OCI-LY7 (cell line): ENCODE measurements at regions not wholly inside any gene's neighbourhood (a gene's known extent, or its start where the extent isn't known, plus 50 kb on each side); places are given as distances from the start of the nearest gene placed in this dataset.

Source experiments
- BruUV-seq: library from RNA; stranded (reverse); fragments of 400-500 nt; replicated peaks from 2 replicates; lab custom pipeline; 2021; lab: Mats Ljungman, UMichigan
- CTCF ChIA-PET: fragments of 300-600 bp; sonication (Branson Sonifier 250); formaldehyde crosslinking; loops from one replicate; lab custom pipeline; 2022; ENCODE audit warnings: antibody characterized with exemption; ENCODE audit not compliant: unreplicated experiment; lab: Charles Lee
- POLR2A ChIA-PET: fragments of 300-600 bp; sonication (Branson Sonifier 250); formaldehyde crosslinking; loops from one replicate; lab custom pipeline; 2022; ENCODE audit warnings: antibody characterized with exemption; lab: Charles Lee
- DNase-seq: peaks from one replicate; pipeline ENCODE4 v3.0.0-alpha.2; 2015; ENCODE audit warnings: low spot score
- H2AFZ ChIP-seq: fragments of 200-600 bp; sonication (generic), shearing (Covaris generic); 2 replicates; pipeline ENCODE4 v1.6.1; 2014; ENCODE audit warnings: mild to moderate bottlenecking, antibody characterized with exemption, low read length, moderate library complexity
- H3K27ac ChIP-seq: fragments of 200-600 bp; sonication (generic); 2 replicates; pipeline ENCODE4 v1.5.1; 2014; ENCODE audit warnings: mixed run types, low read depth, mild to moderate bottlenecking, moderate library complexity, low read length, inconsistent platforms; ENCODE audit not compliant: poor library complexity, severe bottlenecking
- H3K36me3 ChIP-seq: fragments of 200-600 bp; sonication (generic); 2 replicates; pipeline ENCODE4 v1.6.1; 2014; ENCODE audit warnings: mild to moderate bottlenecking, antibody characterized with exemption, low read length, moderate library complexity, mixed read lengths; ENCODE audit not compliant: insufficient read depth
- H3K4me1 ChIP-seq: fragments of 200-600 bp; sonication (generic); 2 replicates; pipeline ENCODE4 v1.5.1; 2014; ENCODE audit warnings: mild to moderate bottlenecking, low read length; ENCODE audit not compliant: insufficient read depth, poor library complexity, severe bottlenecking
- H3K4me2 ChIP-seq: fragments of 200-600 bp; sonication (generic); 2 replicates; pipeline ENCODE4 v1.6.1; 2014; ENCODE audit warnings: mild to moderate bottlenecking, low read length
- H3K4me3 ChIP-seq: fragments of 200-600 bp; sonication (generic); 2 replicates; pipeline ENCODE4 v1.5.1; 2014; ENCODE audit warnings: mild to moderate bottlenecking, low read depth, low read length; ENCODE audit not compliant: poor library complexity, severe bottlenecking
- H3K79me2 ChIP-seq: fragments of 200-600 bp; sonication (generic); 2 replicates; pipeline ENCODE4 v1.6.1; 2016; ENCODE audit warnings: low read depth, mild to moderate bottlenecking, low read length, moderate library complexity, mixed read lengths; ENCODE audit not compliant: insufficient read depth
- H3K9me2 ChIP-seq: fragments of 200-600 bp; sonication (generic); 2 replicates; pipeline ENCODE4 v1.6.1; 2016; ENCODE audit warnings: mild to moderate bottlenecking, low read length, mixed read lengths; ENCODE audit not compliant: insufficient read depth
- H3K9me3 ChIP-seq: fragments of 200-600 bp; sonication (generic); 2 replicates; pipeline ENCODE4 v1.6.1; 2014; ENCODE audit warnings: mild to moderate bottlenecking, mixed run types, low read length, mixed read lengths
- H4K20me1 ChIP-seq: fragments of 200-600 bp; sonication (generic); 2 replicates; pipeline ENCODE4 v1.6.1; 2014; ENCODE audit warnings: mild to moderate bottlenecking, antibody characterized with exemption, low read length, moderate library complexity, mixed read lengths; ENCODE audit not compliant: insufficient read depth
- EZH2phosphoT487 ChIP-seq: fragments of 200-600 bp; sonication (generic); IDR thresholded peaks from 2 replicates; pipeline ENCODE4 v1.6.1; 2018; ENCODE audit warnings: low read depth, borderline replicate concordance, mild to moderate bottlenecking, mixed run types, antibody characterized with exemption, low read length, moderate library complexity, mixed read lengths
- intact Hi-C: fragments of 100-400 bp; cut with micrococcal nuclease; formaldehyde crosslinking; loops from one replicate; pipeline ENCODE4 v1.10.0; 2022; ENCODE audit not compliant: unreplicated experiment
- TF ChIP-seq, protein P1 (sequence below): fragments of 200-600 bp; sonication (generic); conservative IDR thresholded peaks from 2 replicates; pipeline ENCODE4 v1.5.1; 2014; ENCODE audit warnings: mild to moderate bottlenecking, antibody characterized with exemption, low read length, moderate library complexity, mixed read lengths

GRCh38 chr2:150705767-150706166, 218.3 kb upstream of the RND3 start:
- Histone ChIP-seq H2AFZ (no peak overlapping the region), H3K9me3 (no peaks in the 10 kb centered on the region), H3K79me2 (no peaks in the 10 kb centered on the region), H3K27ac (no peak overlapping the region), H3K36me3 (no peaks in the 10 kb centered on the region), H3K4me1 (no peaks in the 10 kb centered on the region), H4K20me1 (no peaks in the 10 kb centered on the region), H3K9me2 (no peaks in the 10 kb centered on the region), H3K4me2 (no peak overlapping the region), H3K4me3 (no peak overlapping the region)
- DNase-seq: no peak
- no TSS peak for BruUV-seq
- intact Hi-C loops: no loop called here
- no peak for TF ChIP-seq EZH2phosphoT487
- TF ChIP-seq, protein P1, sequence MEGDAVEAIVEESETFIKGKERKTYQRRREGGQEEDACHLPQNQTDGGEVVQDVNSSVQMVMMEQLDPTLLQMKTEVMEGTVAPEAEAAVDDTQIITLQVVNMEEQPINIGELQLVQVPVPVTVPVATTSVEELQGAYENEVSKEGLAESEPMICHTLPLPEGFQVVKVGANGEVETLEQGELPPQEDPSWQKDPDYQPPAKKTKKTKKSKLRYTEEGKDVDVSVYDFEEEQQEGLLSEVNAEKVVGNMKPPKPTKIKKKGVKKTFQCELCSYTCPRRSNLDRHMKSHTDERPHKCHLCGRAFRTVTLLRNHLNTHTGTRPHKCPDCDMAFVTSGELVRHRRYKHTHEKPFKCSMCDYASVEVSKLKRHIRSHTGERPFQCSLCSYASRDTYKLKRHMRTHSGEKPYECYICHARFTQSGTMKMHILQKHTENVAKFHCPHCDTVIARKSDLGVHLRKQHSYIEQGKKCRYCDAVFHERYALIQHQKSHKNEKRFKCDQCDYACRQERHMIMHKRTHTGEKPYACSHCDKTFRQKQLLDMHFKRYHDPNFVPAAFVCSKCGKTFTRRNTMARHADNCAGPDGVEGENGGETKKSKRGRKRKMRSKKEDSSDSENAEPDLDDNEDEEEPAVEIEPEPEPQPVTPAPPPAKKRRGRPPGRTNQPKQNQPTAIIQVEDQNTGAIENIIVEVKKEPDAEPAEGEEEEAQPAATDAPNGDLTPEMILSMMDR: no peak
- CTCF ChIA-PET: no interaction called here
- POLR2A ChIA-PET: interaction anchor here (0.9 kb wide), 1 partner anchor 29 kb away, joined by 5 read pairs; no protein-coding TSS in a partner anchor

DNA sequence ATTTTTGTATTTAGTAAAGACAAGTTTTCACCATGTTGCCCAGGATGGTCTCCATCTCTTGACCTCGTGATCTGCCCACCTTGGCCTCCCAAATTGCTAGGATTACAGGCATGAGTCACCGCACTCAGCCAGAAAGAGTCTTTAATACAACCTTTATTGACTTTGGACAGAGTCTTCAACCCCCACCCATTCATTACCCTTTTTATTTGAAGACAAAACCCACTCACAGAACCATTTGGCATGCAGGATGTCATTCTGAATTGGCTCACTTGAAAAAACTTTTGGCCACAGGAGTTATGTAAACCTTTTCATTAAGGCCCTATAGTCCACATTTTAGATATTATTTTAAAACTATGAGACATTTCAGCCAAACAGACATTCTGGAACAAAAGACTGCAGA, 217.9 kb upstream of the RND3 start:
- no peaks in the 10 kb centered on the region for H3K4me1 ChIP-seq
- no peaks in the 10 kb centered on the region for H4K20me1 ChIP-seq
- H3K79me2 ChIP-seq: no peaks in the 10 kb centered on the region
- no peaks in the 10 kb centered on the region for H3K9me2 ChIP-seq
- H3K4me2 ChIP-seq: no peak overlapping the region
- H3K9me3 ChIP-seq: no peaks in the 10 kb centered on the region
- H3K27ac ChIP-seq: no peak overlapping the region
- no peak for DNase-seq
- TF ChIP-seq, protein P1: no peak
- TF ChIP-seq EZH2phosphoT487: no peak
- no peak overlapping the region for H3K4me3 ChIP-seq
- no peak overlapping the region for H2AFZ ChIP-seq
- intact Hi-C loops: no loop called here
- POLR2A ChIA-PET: no interaction called here
- no TSS peak for BruUV-seq
- no peaks in the 10 kb centered on the region for H3K36me3 ChIP-seq
- CTCF ChIA-PET: no interaction called here

- DNase-seq: no peak
- Histone ChIP-seq H4K20me1 (no peaks in the 10 kb centered on the region), H3K79me2 (no peaks in the 10 kb centered on the region), H3K4me3 (no peak overlapping the region), H2AFZ (no peak overlapping the region), H3K4me2 (no peak overlapping the region), H3K9me2 (no peaks in the 10 kb centered on the region), H3K9me3 (no peaks in the 10 kb centered on the region), H3K4me1 (no peaks in the 10 kb centered on the region), H3K27ac (no peak overlapping the region), H3K36me3 (no peaks in the 10 kb centered on the region)
- TF ChIP-seq EZH2phosphoT487: no peak
- TF ChIP-seq, protein P1: no peak
- ChIA-PET POLR2A (no interaction called here), CTCF (no interaction called here)
- BruUV-seq: no TSS peak
- intact Hi-C loops: no loop called here
Observed at GRCh38 chr2:150702791-150703190, 215.3 kb upstream of the RND3 start.
